Thoracic aorta (tissue), 2 donors: ENCODE measurements at regions not wholly inside any gene's neighbourhood (a gene's known extent, or its start where the extent isn't known, plus 50 kb on each side); places are given as distances from the start of the nearest gene placed in this dataset.

ENCODE experiments used
- ATAC-seq: fragments of 150-250 bp; one replicate; pipeline ENCODE4 v1.8.0; 2017; ENCODE audit warnings: low read depth; ENCODE audit not compliant: insufficient number of reproducible peaks, low FRiP score
- DNase-seq: peaks from one replicate; pipeline ENCODE4 v3.0.0-alpha.2; 2020; ENCODE audit warnings: low spot score
- H3K27ac ChIP-seq, 2 donors: fragments of 200-600 bp; sonication (generic); 1 replicate in 1 of 2; 2 replicates in 1 of 2; pipeline ENCODE4 v1.5.1; 2016; ENCODE audit warnings: mild to moderate bottlenecking in 2 of 2, moderate library complexity in 2 of 2
- H3K27me3 ChIP-seq: fragments of 200-600 bp; sonication (generic); replicated peaks from 2 replicates; pipeline ENCODE4 v1.6.0; 2016; ENCODE audit warnings: mild to moderate bottlenecking; ENCODE audit not compliant: insufficient read depth
- H3K36me3 ChIP-seq: fragments of 200-600 bp; sonication (generic); one replicate; pipeline ENCODE4 v1.5.1; 2016
- H3K4me1 ChIP-seq, 2 donors: fragments of 200-600 bp; sonication (generic); 1 replicate in 1 of 2; 2 replicates in 1 of 2; pipeline versions ENCODE4 v1.5.1 to v1.6.0; 2016; ENCODE audit warnings: low read depth in 2 of 2, mild to moderate bottlenecking in 1 of 2; ENCODE audit not compliant: control insufficient read depth in 1 of 2
- H3K4me3 ChIP-seq: fragments of 200-600 bp; sonication (generic); 2 replicates; pipeline ENCODE4 v1.5.1; 2016; ENCODE audit warnings: mild to moderate bottlenecking
- H3K9me3 ChIP-seq: fragments of 200-600 bp; sonication (generic); 2 replicates; pipeline ENCODE4 v1.5.1; 2016
- CTCF ChIP-seq: fragments of 200-600 bp; sonication (generic); IDR thresholded peaks from one replicate; pipeline ENCODE4 v1.5.1; 2019; ENCODE audit warnings: antibody characterized with exemption

GRCh38 chr15:77722759-77723460 lies 90.2 kb upstream of the LINGO1 start:
- Histone ChIP-seq H3K27me3 (no peaks in the 10 kb centered on the region), H3K4me3 (no peak overlapping the region), H3K27ac (no peak overlapping the region), H3K4me1 (no peaks in the 10 kb centered on the region), H3K9me3 (no peaks in the 10 kb centered on the region), H3K36me3 (no peaks in the 10 kb centered on the region)
- DNase-seq (no peak), ATAC-seq (no peak)
- TF ChIP-seq CTCF = no peak

- no peaks in the 10 kb centered on the region for H3K36me3 ChIP-seq
- no peaks in the 10 kb centered on the region for H3K4me1 ChIP-seq
- DNase-seq (no peak), ATAC-seq (no peak)
- no peaks in the 10 kb centered on the region for H3K27me3 ChIP-seq
- TF ChIP-seq CTCF = no peak
- H3K4me3 ChIP-seq = no peak overlapping the region
- H3K9me3 ChIP-seq = no peaks in the 10 kb centered on the region
- H3K27ac ChIP-seq = no peak overlapping the region
Observed at GRCh38 chr15:77721963-77722362, 89.3 kb upstream of the LINGO1 start.

GRCh38 chr15:77720655-77721054 lies 87.9 kb upstream of the LINGO1 start:
- Histone ChIP-seq H3K9me3 (no peaks in the 10 kb centered on the region), H3K4me3 (no peak overlapping the region), H3K27me3 (no peaks in the 10 kb centered on the region), H3K4me1 (no peaks in the 10 kb centered on the region), H3K27ac (no peak overlapping the region), H3K36me3 (no peaks in the 10 kb centered on the region)
- DNase-seq = no peak
- TF ChIP-seq CTCF = no peak
- no peak for ATAC-seq

GRCh38 chr15:77720173-77720572 lies 87.5 kb upstream of the LINGO1 start:
- no peak for ATAC-seq
- no peaks in the 10 kb centered on the region for H3K36me3 ChIP-seq
- no peaks in the 10 kb centered on the region for H3K9me3 ChIP-seq
- no peak overlapping the region for H3K4me3 ChIP-seq
- H3K4me1 ChIP-seq = no peaks in the 10 kb centered on the region
- no peak overlapping the region for H3K27ac ChIP-seq
- no peak for DNase-seq
- no peaks in the 10 kb centered on the region for H3K27me3 ChIP-seq
- no peak for TF ChIP-seq CTCF

GRCh38 chr15:77719450-77719849 lies 86.7 kb upstream of the LINGO1 start:
- no peak overlapping the region for H3K4me3 ChIP-seq
- DNase-seq = no peak
- no peaks in the 10 kb centered on the region for H3K36me3 ChIP-seq
- H3K9me3 ChIP-seq = no peaks in the 10 kb centered on the region
- H3K27me3 ChIP-seq = no peaks in the 10 kb centered on the region
- no peaks in the 10 kb centered on the region for H3K4me1 ChIP-seq
- no peak overlapping the region for H3K27ac ChIP-seq
- no peak for ATAC-seq
- no peak for TF ChIP-seq CTCF
